SJCRH30 (cell line): ENCODE measurements at regions not wholly inside any gene's neighbourhood (a gene's known extent, or its start where the extent isn't known, plus 50 kb on each side); places are given as distances from the start of the nearest gene placed in this dataset.
"Not testable (repeated sequence)": the region's sequence is repeated elsewhere in the genome, so short reads cannot be mapped to it uniquely, and the experiment has no call there.

ENCODE experiments used
- DNase-seq, 2 experiments: peaks; one replicate each; pipeline ENCODE4 v3.0.0-alpha.2; 2015 to 2020
- H3K27ac ChIP-seq: fragments of 250-450 bp; sonication (Bioruptor Pico); 2 replicates; pipeline ENCODE4 v1.5.1; 2020; ENCODE audit warnings: mild to moderate bottlenecking, moderate library complexity
- H3K27me3 ChIP-seq: fragments of 250-450 bp; sonication (Bioruptor Pico); 2 replicates; pipeline ENCODE4 v1.5.1; 2020; ENCODE audit warnings: mild to moderate bottlenecking, moderate library complexity
- H3K36me3 ChIP-seq: fragments of 250-450 bp; sonication (Bioruptor Pico); 2 replicates; pipeline ENCODE4 v1.5.1; 2020; ENCODE audit warnings: mild to moderate bottlenecking, moderate library complexity
- H3K4me1 ChIP-seq: fragments of 250-450 bp; sonication (Bioruptor Pico); 2 replicates; pipeline ENCODE4 v1.5.1; 2020; ENCODE audit warnings: mild to moderate bottlenecking, moderate library complexity
- H3K4me3 ChIP-seq: fragments of 250-450 bp; sonication (Bioruptor Pico); 2 replicates; pipeline ENCODE4 v1.5.1; 2020; ENCODE audit warnings: mild to moderate bottlenecking, moderate library complexity
- H3K9me3 ChIP-seq: fragments of 250-450 bp; sonication (Bioruptor Pico); replicated peaks from 2 replicates; pipeline ENCODE4 v1.5.1; 2020; ENCODE audit warnings: mild to moderate bottlenecking, moderate library complexity

GRCh38 chr2:195586062-195586714 lies 70.8 kb upstream of the SLC39A10 start:
- Histone ChIP-seq H3K4me1 (no peaks in the 10 kb centered on the region), H3K4me3 (no peak overlapping the region), H3K27me3 (no peaks in the 10 kb centered on the region), H3K9me3 (no peaks in the 10 kb centered on the region), H3K36me3 (no peaks in the 10 kb centered on the region), H3K27ac (no peak overlapping the region)
- DNase-seq, result no peak

GRCh38 chr2:195582188-195582587 lies 74.8 kb upstream of the SLC39A10 start:
- no peak overlapping the region for H3K4me3 ChIP-seq
- H3K36me3 ChIP-seq, result no peaks in the 10 kb centered on the region
- DNase-seq, result no peak
- no peak overlapping the region for H3K27ac ChIP-seq
- no peaks in the 10 kb centered on the region for H3K4me1 ChIP-seq
- H3K9me3 ChIP-seq, result no peaks in the 10 kb centered on the region
- peaks cover 5% of the 10 kb centered on the region; the same call in 1 of the 2 replicates for H3K27me3 ChIP-seq

GRCh38 chr2:195579776-195580555 lies 77.1 kb upstream of the SLC39A10 start:
- Histone ChIP-seq H3K4me3 (no peak overlapping the region), H3K27me3 (peaks cover 5% of the 10 kb centered on the region; the same call in 1 of the 2 replicates), H3K4me1 (no peaks in the 10 kb centered on the region), H3K9me3 (no peaks in the 10 kb centered on the region), H3K36me3 (no peaks in the 10 kb centered on the region), H3K27ac (no peak overlapping the region)
- no peak for DNase-seq

GRCh38 chr2:195575879-195576401 lies 81.1 kb upstream of the SLC39A10 start:
- H3K27ac ChIP-seq, result no peak overlapping the region
- no peaks in the 10 kb centered on the region for H3K4me1 ChIP-seq
- H3K9me3 ChIP-seq, result no peaks in the 10 kb centered on the region
- H3K4me3 ChIP-seq, result no peak overlapping the region
- DNase-seq, result peak; percentile 51 to 63
- no peaks in the 10 kb centered on the region for H3K36me3 ChIP-seq
- H3K27me3 ChIP-seq, result peaks cover 5% of the 10 kb centered on the region; the same call in 1 of the 2 replicates

- Histone ChIP-seq H3K27ac (no peak overlapping the region), H3K27me3 (peaks cover 5% of the 10 kb centered on the region; the same call in 1 of the 2 replicates), H3K36me3 (no peaks in the 10 kb centered on the region), H3K9me3 (no peaks in the 10 kb centered on the region), H3K4me1 (no peaks in the 10 kb centered on the region), H3K4me3 (no peak overlapping the region)
- DNase-seq, result no peak
Measured at GRCh38 chr2:195575016-195575415, 82.0 kb upstream of the SLC39A10 start.

- H3K27ac ChIP-seq, result no peak overlapping the region
- no peaks in the 10 kb centered on the region for H3K9me3 ChIP-seq
- H3K4me1 ChIP-seq, result no peaks in the 10 kb centered on the region
- H3K27me3 ChIP-seq, result peaks cover 5% of the 10 kb centered on the region; the same call in 1 of the 2 replicates
- H3K36me3 ChIP-seq, result no peaks in the 10 kb centered on the region
- DNase-seq, result no peak
- no peak overlapping the region for H3K4me3 ChIP-seq
Measured at GRCh38 chr2:195574312-195574711, 82.7 kb upstream of the SLC39A10 start.

GRCh38 chr2:195572895-195573683 lies 83.9 kb upstream of the SLC39A10 start:
- no peak overlapping the region for H3K27ac ChIP-seq
- no peaks in the 10 kb centered on the region for H3K36me3 ChIP-seq
- no peaks in the 10 kb centered on the region for H3K4me1 ChIP-seq
- H3K4me3 ChIP-seq, result no peak overlapping the region
- H3K9me3 ChIP-seq, result no peaks in the 10 kb centered on the region
- H3K27me3 ChIP-seq, result peaks cover 4% of the 10 kb centered on the region; the same call in 1 of the 2 replicates
- DNase-seq, result no peak

GRCh38 chr2:195570329-195570728 lies 86.7 kb upstream of the SLC39A10 start:
- Histone ChIP-seq H3K4me1 (no peaks in the 10 kb centered on the region), H3K4me3 (no peak overlapping the region), H3K36me3 (no peaks in the 10 kb centered on the region), H3K27ac (no peak overlapping the region), H3K9me3 (no peaks in the 10 kb centered on the region), H3K27me3 (no peaks in the 10 kb centered on the region; the same call in 1 of the 2 replicates)
- DNase-seq, result no peak

- DNase-seq, result no peak
- Histone ChIP-seq H3K36me3 (no peaks in the 10 kb centered on the region), H3K4me3 (no peak overlapping the region), H3K9me3 (no peaks in the 10 kb centered on the region), H3K4me1 (no peaks in the 10 kb centered on the region), H3K27me3 (no peaks in the 10 kb centered on the region), H3K27ac (no peak overlapping the region)
Measured at GRCh38 chr2:195569255-195569654, 87.8 kb upstream of the SLC39A10 start.

GRCh38 chr2:195564625-195565135 lies 92.3 kb upstream of the SLC39A10 start:
- H3K4me3 ChIP-seq, H3K36me3 ChIP-seq, DNase-seq, H3K4me1 ChIP-seq, H3K9me3 ChIP-seq, H3K27me3 ChIP-seq, H3K27ac ChIP-seq: not testable (repeated sequence)

- no peak for DNase-seq
Measured at GRCh38 chr2:195563857-195564512, 93.0 kb upstream of the SLC39A10 start.

GRCh38 chr2:195562570-195563566 lies 94.2 kb upstream of the SLC39A10 start:
- H3K4me3 ChIP-seq, result no peak overlapping the region
- no peak overlapping the region for H3K27ac ChIP-seq
- no peak for DNase-seq
- peaks cover 7% of the 10 kb centered on the region for H3K4me1 ChIP-seq
- no peaks in the 10 kb centered on the region for H3K36me3 ChIP-seq
- H3K9me3 ChIP-seq, result no peaks in the 10 kb centered on the region
- no peaks in the 10 kb centered on the region for H3K27me3 ChIP-seq

More at GRCh38 chr2:195563857-195564512, 93.0 kb upstream of the SLC39A10 start:
- H3K9me3 ChIP-seq, result no peaks in the 10 kb centered on the region
- H3K27me3 ChIP-seq, result no peaks in the 10 kb centered on the region
- no peak overlapping the region for H3K27ac ChIP-seq
- H3K4me3 ChIP-seq, result no peak overlapping the region
- H3K36me3 ChIP-seq, result no peaks in the 10 kb centered on the region
- peaks cover 7% of the 10 kb centered on the region for H3K4me1 ChIP-seq
